ENCODE measurements at regions not wholly inside any gene's neighbourhood (a gene's known extent, or its start where the extent isn't known, plus 50 kb on each side); places are given as distances from the start of the nearest gene placed in this dataset.

GRCh38 chr6:150697515-150697914, 97.8 kb downstream of the PLEKHG1 start:
- H3F3A ChIP-seq (ENCODE audit: insufficient read depth, low read depth) = no peaks in the 10 kb centered on the region
- ChIA-PET CTCF (no interaction called here), POLR2A (ENCODE audit: unreplicated experiment) (no interaction called here)
- H3K4me1 ChIP-seq (replicated peaks; ENCODE audit: insufficient read depth) = no peaks in the 10 kb centered on the region
- H4K20me1 ChIP-seq (ENCODE audit: insufficient read depth) = no peaks in the 10 kb centered on the region
- intact Hi-C loops (cut with micrococcal nuclease; ENCODE audit: unreplicated experiment) = no loop called here
- no peak overlapping the region for H3K27ac ChIP-seq
- TF ChIP-seq, protein P1, sequence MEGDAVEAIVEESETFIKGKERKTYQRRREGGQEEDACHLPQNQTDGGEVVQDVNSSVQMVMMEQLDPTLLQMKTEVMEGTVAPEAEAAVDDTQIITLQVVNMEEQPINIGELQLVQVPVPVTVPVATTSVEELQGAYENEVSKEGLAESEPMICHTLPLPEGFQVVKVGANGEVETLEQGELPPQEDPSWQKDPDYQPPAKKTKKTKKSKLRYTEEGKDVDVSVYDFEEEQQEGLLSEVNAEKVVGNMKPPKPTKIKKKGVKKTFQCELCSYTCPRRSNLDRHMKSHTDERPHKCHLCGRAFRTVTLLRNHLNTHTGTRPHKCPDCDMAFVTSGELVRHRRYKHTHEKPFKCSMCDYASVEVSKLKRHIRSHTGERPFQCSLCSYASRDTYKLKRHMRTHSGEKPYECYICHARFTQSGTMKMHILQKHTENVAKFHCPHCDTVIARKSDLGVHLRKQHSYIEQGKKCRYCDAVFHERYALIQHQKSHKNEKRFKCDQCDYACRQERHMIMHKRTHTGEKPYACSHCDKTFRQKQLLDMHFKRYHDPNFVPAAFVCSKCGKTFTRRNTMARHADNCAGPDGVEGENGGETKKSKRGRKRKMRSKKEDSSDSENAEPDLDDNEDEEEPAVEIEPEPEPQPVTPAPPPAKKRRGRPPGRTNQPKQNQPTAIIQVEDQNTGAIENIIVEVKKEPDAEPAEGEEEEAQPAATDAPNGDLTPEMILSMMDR (conservative IDR thresholded peaks at IDR 0.05) = no peak
- no peak for TF ChIP-seq EZH2 (IDR thresholded peaks at IDR 0.05; ENCODE audit: low read depth)
- H3K79me2 ChIP-seq (ENCODE audit: low read depth) = no peaks in the 10 kb centered on the region
- BruUV-seq (replicated peaks) = no TSS peak
- H3K27me3 ChIP-seq (ENCODE audit: insufficient read depth, low read depth) = no peaks in the 10 kb centered on the region
- no peak for DNase-seq
- H3K9me2 ChIP-seq (ENCODE audit: insufficient read depth) = no peaks in the 10 kb centered on the region
- no peak overlapping the region for H2AFZ ChIP-seq
- no peak overlapping the region for H3K4me2 ChIP-seq
- no peak overlapping the region for H3K4me3 ChIP-seq
- no peaks in the 10 kb centered on the region for H3K36me3 ChIP-seq (ENCODE audit: low read depth)
- H3K9me3 ChIP-seq (ENCODE audit: insufficient read depth, low read depth) = no peaks in the 10 kb centered on the region

DNA sequence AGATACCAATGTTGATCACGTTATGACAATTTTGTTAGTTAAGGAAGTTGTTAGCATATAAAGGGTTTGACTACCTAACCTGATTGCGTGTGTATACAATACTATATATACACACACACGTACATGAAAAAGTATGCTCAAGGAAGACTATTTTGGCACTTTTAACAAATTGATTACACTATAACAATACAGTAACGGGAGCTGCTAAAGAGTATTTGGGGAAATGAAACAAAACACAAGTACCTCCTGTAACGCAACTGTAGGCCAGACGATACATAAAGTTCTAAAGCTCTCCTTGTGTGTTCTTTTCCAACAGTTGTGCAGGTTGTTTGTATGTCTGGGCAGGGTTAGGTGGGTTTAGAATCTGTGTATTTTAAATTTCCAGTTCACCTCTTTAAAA, 98.7 kb downstream of the PLEKHG1 start:
- Histone ChIP-seq H3K4me1 (replicated peaks; ENCODE audit: insufficient read depth) (no peaks in the 10 kb centered on the region), H4K20me1 (ENCODE audit: insufficient read depth) (no peaks in the 10 kb centered on the region), H3K4me3 (no peak overlapping the region), H3F3A (ENCODE audit: insufficient read depth, low read depth) (no peaks in the 10 kb centered on the region), H3K36me3 (ENCODE audit: low read depth) (no peaks in the 10 kb centered on the region), H3K9me2 (ENCODE audit: insufficient read depth) (no peaks in the 10 kb centered on the region), H3K4me2 (no peak overlapping the region), H3K9me3 (ENCODE audit: insufficient read depth, low read depth) (no peaks in the 10 kb centered on the region), H3K27ac (no peak overlapping the region), H3K27me3 (ENCODE audit: insufficient read depth, low read depth) (no peaks in the 10 kb centered on the region), H2AFZ (no peak overlapping the region), H3K79me2 (ENCODE audit: low read depth) (no peaks in the 10 kb centered on the region)
- POLR2A ChIA-PET (ENCODE audit: unreplicated experiment) = no interaction called here
- intact Hi-C loops (cut with micrococcal nuclease; ENCODE audit: unreplicated experiment) = no loop called here
- CTCF ChIA-PET = no interaction called here
- TF ChIP-seq, protein P1 (conservative IDR thresholded peaks at IDR 0.05) = no peak
- TF ChIP-seq EZH2 (IDR thresholded peaks at IDR 0.05; ENCODE audit: low read depth) = no peak
- no TSS peak for BruUV-seq (replicated peaks)
- no peak for DNase-seq

GRCh38 chr6:150702675-150703074, 103.0 kb downstream of the PLEKHG1 start:
- no peak overlapping the region for H3K4me2 ChIP-seq
- BruUV-seq (replicated peaks) = no TSS peak

More at GRCh38 chr6:150702675-150703074, 103.0 kb downstream of the PLEKHG1 start:
- Histone ChIP-seq H2AFZ (no peak overlapping the region), H3K9me3 (ENCODE audit: insufficient read depth, low read depth) (no peaks in the 10 kb centered on the region), H3K79me2 (ENCODE audit: low read depth) (no peaks in the 10 kb centered on the region), H4K20me1 (ENCODE audit: insufficient read depth) (no peaks in the 10 kb centered on the region), H3K4me1 (replicated peaks; ENCODE audit: insufficient read depth) (no peaks in the 10 kb centered on the region), H3K27ac (no peak overlapping the region), H3K27me3 (ENCODE audit: insufficient read depth, low read depth) (no peaks in the 10 kb centered on the region), H3K4me3 (no peak overlapping the region), H3K9me2 (ENCODE audit: insufficient read depth) (no peaks in the 10 kb centered on the region), H3F3A (ENCODE audit: insufficient read depth, low read depth) (no peaks in the 10 kb centered on the region), H3K36me3 (ENCODE audit: low read depth) (no peaks in the 10 kb centered on the region)
- TF ChIP-seq, protein P1 (conservative IDR thresholded peaks at IDR 0.05) = no peak
- no peak for TF ChIP-seq EZH2 (IDR thresholded peaks at IDR 0.05; ENCODE audit: low read depth)
- intact Hi-C loops (cut with micrococcal nuclease; ENCODE audit: unreplicated experiment) = no loop called here
- CTCF ChIA-PET = no interaction called here
- POLR2A ChIA-PET (ENCODE audit: unreplicated experiment) = no interaction called here
- DNase-seq = no peak

Measured in PC-9 (cell line).